HEK293 (cell line): ENCODE measurements at regions not wholly inside any gene's neighbourhood (a gene's known extent, or its start where the extent isn't known, plus 50 kb on each side); places are given as distances from the start of the nearest gene placed in this dataset.

Experiments
- HOXD13 ChIP-seq: sonication (generic); formaldehyde crosslinking; IDR thresholded peaks from 2 replicates; pipeline ENCODE4 v1.8.0; 2022; ENCODE audit warnings: missing genetic modification reagents, borderline replicate concordance
- KLF16 ChIP-seq: fragments of 450-650 bp; formaldehyde crosslinking; IDR thresholded peaks from 2 replicates; pipeline ENCODE4 v1.5.1; 2017; ENCODE audit warnings: missing biosample characterization, missing genetic modification characterization
- REPIN1 ChIP-seq: fragments of 450-650 bp; formaldehyde crosslinking; IDR thresholded peaks from 2 replicates; pipeline ENCODE4 v1.5.1; 2017; ENCODE audit warnings: missing biosample characterization, missing genetic modification characterization, low read depth
- YY1 ChIP-seq: fragments of 450-650 bp; formaldehyde crosslinking; IDR thresholded peaks from 2 replicates; pipeline ENCODE4 v1.5.1; 2018; ENCODE audit warnings: missing biosample characterization, missing genetic modification characterization
- ZBTB17 ChIP-seq: fragments of 450-650 bp; formaldehyde crosslinking; IDR thresholded peaks from 2 replicates; pipeline ENCODE4 v1.5.1; 2016; ENCODE audit warnings: missing biosample characterization, missing genetic modification characterization
- ZEB2 ChIP-seq: fragments of 450-650 bp; formaldehyde crosslinking; IDR thresholded peaks from 2 replicates; pipeline ENCODE4 v1.5.1; 2016; ENCODE audit warnings: missing biosample characterization, missing genetic modification characterization
- ZNF10 ChIP-seq: fragments of 450-650 bp; formaldehyde crosslinking; IDR thresholded peaks from 2 replicates; pipeline ENCODE4 v1.5.1; 2017; ENCODE audit warnings: missing biosample characterization, missing genetic modification characterization
- ZNF223 ChIP-seq: fragments of 450-650 bp; formaldehyde crosslinking; IDR thresholded peaks from 2 replicates; pipeline ENCODE4 v1.5.1; 2016; ENCODE audit warnings: missing biosample characterization, missing genetic modification characterization
- TF ChIP-seq, protein P1 (sequence below): fragments of 450-650 bp; formaldehyde crosslinking; IDR thresholded peaks from 2 replicates; pipeline ENCODE4 v1.5.1; 2016; ENCODE audit warnings: missing biosample characterization, missing genetic modification characterization
- TF ChIP-seq, protein P2 (sequence below): fragments of 450-650 bp; formaldehyde crosslinking; IDR thresholded peaks from 2 replicates; pipeline ENCODE4 v1.5.1; 2016; ENCODE audit warnings: missing biosample characterization, missing genetic modification characterization
- TF ChIP-seq, protein P3 (sequence below): fragments of 450-650 bp; formaldehyde crosslinking; IDR thresholded peaks from 2 replicates; pipeline ENCODE4 v1.5.1; 2017; ENCODE audit warnings: missing biosample characterization, missing genetic modification characterization
- TF ChIP-seq, protein P4 (sequence below): fragments of 450-650 bp; formaldehyde crosslinking; IDR thresholded peaks from 2 replicates; pipeline ENCODE4 v1.5.1; 2016; ENCODE audit warnings: missing biosample characterization, missing genetic modification characterization

DNA sequence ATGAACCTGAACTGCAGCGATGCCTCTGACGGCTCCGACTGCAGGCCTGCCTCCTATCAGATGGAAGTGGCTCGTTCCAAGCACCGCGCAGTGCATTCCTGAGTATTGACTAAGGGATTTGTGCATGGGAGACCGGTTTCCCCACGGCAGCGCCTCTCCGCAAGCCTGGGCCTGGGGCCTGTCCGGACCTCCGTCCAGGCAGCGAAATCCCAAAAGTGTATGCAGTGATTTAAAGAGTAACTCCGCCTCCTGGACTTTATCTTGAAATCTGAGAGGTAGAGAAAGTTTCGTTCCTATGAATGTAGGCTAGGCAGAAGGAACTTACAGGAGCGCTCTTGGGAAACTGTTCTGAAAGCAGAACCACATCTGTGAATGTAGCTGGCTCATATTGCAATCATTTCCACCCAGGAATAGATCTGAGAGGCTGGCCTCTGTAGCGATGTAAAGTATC lies 106.2 kb upstream of the CELF2 start:
- TF ChIP-seq, protein P1, sequence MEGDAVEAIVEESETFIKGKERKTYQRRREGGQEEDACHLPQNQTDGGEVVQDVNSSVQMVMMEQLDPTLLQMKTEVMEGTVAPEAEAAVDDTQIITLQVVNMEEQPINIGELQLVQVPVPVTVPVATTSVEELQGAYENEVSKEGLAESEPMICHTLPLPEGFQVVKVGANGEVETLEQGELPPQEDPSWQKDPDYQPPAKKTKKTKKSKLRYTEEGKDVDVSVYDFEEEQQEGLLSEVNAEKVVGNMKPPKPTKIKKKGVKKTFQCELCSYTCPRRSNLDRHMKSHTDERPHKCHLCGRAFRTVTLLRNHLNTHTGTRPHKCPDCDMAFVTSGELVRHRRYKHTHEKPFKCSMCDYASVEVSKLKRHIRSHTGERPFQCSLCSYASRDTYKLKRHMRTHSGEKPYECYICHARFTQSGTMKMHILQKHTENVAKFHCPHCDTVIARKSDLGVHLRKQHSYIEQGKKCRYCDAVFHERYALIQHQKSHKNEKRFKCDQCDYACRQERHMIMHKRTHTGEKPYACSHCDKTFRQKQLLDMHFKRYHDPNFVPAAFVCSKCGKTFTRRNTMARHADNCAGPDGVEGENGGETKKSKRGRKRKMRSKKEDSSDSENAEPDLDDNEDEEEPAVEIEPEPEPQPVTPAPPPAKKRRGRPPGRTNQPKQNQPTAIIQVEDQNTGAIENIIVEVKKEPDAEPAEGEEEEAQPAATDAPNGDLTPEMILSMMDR = no peak
- no peak for TF ChIP-seq ZNF223 (tag by site-specific recombination)
- TF ChIP-seq, protein P2, sequence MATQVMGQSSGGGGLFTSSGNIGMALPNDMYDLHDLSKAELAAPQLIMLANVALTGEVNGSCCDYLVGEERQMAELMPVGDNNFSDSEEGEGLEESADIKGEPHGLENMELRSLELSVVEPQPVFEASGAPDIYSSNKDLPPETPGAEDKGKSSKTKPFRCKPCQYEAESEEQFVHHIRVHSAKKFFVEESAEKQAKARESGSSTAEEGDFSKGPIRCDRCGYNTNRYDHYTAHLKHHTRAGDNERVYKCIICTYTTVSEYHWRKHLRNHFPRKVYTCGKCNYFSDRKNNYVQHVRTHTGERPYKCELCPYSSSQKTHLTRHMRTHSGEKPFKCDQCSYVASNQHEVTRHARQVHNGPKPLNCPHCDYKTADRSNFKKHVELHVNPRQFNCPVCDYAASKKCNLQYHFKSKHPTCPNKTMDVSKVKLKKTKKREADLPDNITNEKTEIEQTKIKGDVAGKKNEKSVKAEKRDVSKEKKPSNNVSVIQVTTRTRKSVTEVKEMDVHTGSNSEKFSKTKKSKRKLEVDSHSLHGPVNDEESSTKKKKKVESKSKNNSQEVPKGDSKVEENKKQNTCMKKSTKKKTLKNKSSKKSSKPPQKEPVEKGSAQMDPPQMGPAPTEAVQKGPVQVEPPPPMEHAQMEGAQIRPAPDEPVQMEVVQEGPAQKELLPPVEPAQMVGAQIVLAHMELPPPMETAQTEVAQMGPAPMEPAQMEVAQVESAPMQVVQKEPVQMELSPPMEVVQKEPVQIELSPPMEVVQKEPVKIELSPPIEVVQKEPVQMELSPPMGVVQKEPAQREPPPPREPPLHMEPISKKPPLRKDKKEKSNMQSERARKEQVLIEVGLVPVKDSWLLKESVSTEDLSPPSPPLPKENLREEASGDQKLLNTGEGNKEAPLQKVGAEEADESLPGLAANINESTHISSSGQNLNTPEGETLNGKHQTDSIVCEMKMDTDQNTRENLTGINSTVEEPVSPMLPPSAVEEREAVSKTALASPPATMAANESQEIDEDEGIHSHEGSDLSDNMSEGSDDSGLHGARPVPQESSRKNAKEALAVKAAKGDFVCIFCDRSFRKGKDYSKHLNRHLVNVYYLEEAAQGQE (tag by site-specific recombination) = no peak
- TF ChIP-seq, protein P3, sequence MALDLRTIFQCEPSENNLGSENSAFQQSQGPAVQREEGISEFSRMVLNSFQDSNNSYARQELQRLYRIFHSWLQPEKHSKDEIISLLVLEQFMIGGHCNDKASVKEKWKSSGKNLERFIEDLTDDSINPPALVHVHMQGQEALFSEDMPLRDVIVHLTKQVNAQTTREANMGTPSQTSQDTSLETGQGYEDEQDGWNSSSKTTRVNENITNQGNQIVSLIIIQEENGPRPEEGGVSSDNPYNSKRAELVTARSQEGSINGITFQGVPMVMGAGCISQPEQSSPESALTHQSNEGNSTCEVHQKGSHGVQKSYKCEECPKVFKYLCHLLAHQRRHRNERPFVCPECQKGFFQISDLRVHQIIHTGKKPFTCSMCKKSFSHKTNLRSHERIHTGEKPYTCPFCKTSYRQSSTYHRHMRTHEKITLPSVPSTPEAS (tag by site-specific recombination) = no peak
- TF ChIP-seq, protein P4, sequence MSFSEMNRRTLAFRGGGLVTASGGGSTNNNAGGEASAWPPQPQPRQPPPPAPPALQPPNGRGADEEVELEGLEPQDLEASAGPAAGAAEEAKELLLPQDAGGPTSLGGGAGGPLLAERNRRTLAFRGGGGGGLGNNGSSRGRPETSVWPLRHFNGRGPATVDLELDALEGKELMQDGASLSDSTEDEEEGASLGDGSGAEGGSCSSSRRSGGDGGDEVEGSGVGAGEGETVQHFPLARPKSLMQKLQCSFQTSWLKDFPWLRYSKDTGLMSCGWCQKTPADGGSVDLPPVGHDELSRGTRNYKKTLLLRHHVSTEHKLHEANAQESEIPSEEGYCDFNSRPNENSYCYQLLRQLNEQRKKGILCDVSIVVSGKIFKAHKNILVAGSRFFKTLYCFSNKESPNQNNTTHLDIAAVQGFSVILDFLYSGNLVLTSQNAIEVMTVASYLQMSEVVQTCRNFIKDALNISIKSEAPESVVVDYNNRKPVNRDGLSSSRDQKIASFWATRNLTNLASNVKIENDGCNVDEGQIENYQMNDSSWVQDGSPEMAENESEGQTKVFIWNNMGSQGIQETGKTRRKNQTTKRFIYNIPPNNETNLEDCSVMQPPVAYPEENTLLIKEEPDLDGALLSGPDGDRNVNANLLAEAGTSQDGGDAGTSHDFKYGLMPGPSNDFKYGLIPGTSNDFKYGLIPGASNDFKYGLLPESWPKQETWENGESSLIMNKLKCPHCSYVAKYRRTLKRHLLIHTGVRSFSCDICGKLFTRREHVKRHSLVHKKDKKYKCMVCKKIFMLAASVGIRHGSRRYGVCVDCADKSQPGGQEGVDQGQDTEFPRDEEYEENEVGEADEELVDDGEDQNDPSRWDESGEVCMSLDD (tag by site-specific recombination) = no peak
- TF ChIP-seq KLF16 (tag by site-specific recombination) = no peak
- no peak for TF ChIP-seq ZBTB17 (tag by site-specific recombination)
- TF ChIP-seq YY1 (tag by site-specific recombination) = no peak
- no peak for TF ChIP-seq ZNF10 (tag by site-specific recombination)
- no peak for TF ChIP-seq REPIN1 (tag by site-specific recombination)
- TF ChIP-seq HOXD13 (CRISPR knock-in tag) = no peak
- no peak for TF ChIP-seq ZEB2
